HG02759 (cell line): ENCODE measurements at regions not wholly inside any gene's neighbourhood (a gene's known extent, or its start where the extent isn't known, plus 50 kb on each side); places are given as distances from the start of the nearest gene placed in this dataset.
"Not testable (repeated sequence)": the region's sequence is repeated elsewhere in the genome, so short reads cannot be mapped to it uniquely, and the experiment has no call there.

ENCODE experiments used
- ATAC-seq: cut with Tn5 transposase; IDR thresholded peaks from one replicate; pipeline ENCODE4 v1.9.1; 2021; ENCODE audit warnings: mild to moderate bottlenecking, moderate library complexity; ENCODE audit not compliant: unreplicated experiment

- no peak for ATAC-seq
These were observed 140.5 kb downstream of the TFAP2B start for GRCh38 chr6:50959081-50959641.

- ATAC-seq, result no peak
These were observed 142.9 kb downstream of the TFAP2B start for GRCh38 chr6:50961611-50962010.

GRCh38 chr6:50962213-50962759 lies 143.6 kb downstream of the TFAP2B start:
- ATAC-seq, result no peak

- no peak for ATAC-seq
These were observed 145.3 kb downstream of the TFAP2B start for GRCh38 chr6:50963952-50964351.

- no peak for ATAC-seq
These were observed 146.8 kb downstream of the TFAP2B start for GRCh38 chr6:50965495-50965894.

GRCh38 chr6:50966532-50966931 lies 147.9 kb downstream of the TFAP2B start:
- ATAC-seq, result peak; percentile 84

GRCh38 chr6:50966986-50967385 lies 148.3 kb downstream of the TFAP2B start:
- peak; percentile 63 for ATAC-seq

GRCh38 chr6:50968246-50968645 lies 149.6 kb downstream of the TFAP2B start:
- not testable (repeated sequence) for ATAC-seq

- ATAC-seq, result no peak
These were observed 152.2 kb downstream of the TFAP2B start for GRCh38 chr6:50970908-50971307.

GRCh38 chr6:50973464-50973863 lies 154.8 kb downstream of the TFAP2B start:
- no peak for ATAC-seq

GRCh38 chr6:50974319-50974718 lies 155.6 kb downstream of the TFAP2B start:
- no peak for ATAC-seq

- ATAC-seq, result no peak
These were observed 156.5 kb downstream of the TFAP2B start for GRCh38 chr6:50975216-50975615.

GRCh38 chr6:50976907-50977306 lies 158.2 kb downstream of the TFAP2B start:
- no peak for ATAC-seq

- ATAC-seq, result no peak
These were observed 159.1 kb downstream of the TFAP2B start for GRCh38 chr6:50977796-50978195.

- no peak for ATAC-seq
These were observed 159.9 kb downstream of the TFAP2B start for GRCh38 chr6:50978380-50979170.

GRCh38 chr6:50979171-50979525 lies 160.5 kb downstream of the TFAP2B start:
- no peak for ATAC-seq

GRCh38 chr6:50984135-50984534 lies 165.5 kb downstream of the TFAP2B start:
- no peak for ATAC-seq

GRCh38 chr6:50986319-50986718 lies 167.6 kb downstream of the TFAP2B start:
- ATAC-seq, result no peak

- ATAC-seq, result no peak
These were observed 170.5 kb downstream of the TFAP2B start for GRCh38 chr6:50989123-50989522.

GRCh38 chr6:50990750-50991446 lies 172.2 kb downstream of the TFAP2B start:
- ATAC-seq, result no peak

GRCh38 chr6:50992232-50992631 lies 173.6 kb downstream of the TFAP2B start:
- no peak for ATAC-seq
